Gastroesophageal sphincter (tissue), 3 donors: ENCODE measurements at regions not wholly inside any gene's neighbourhood (a gene's known extent, or its start where the extent isn't known, plus 50 kb on each side); places are given as distances from the start of the nearest gene placed in this dataset.

Source experiments
- EP300 ChIP-seq: sonication (generic); formaldehyde crosslinking; IDR thresholded peaks from one replicate; pipeline ENCODE4 v1.6.1; 2017; ENCODE audit warnings: antibody characterized with exemption, mild to moderate bottlenecking
- POLR2A ChIP-seq, 2 donors: fragments of 450-650 bp; IDR thresholded peaks; one replicate each; pipeline ENCODE4 v1.6.1; 2017; ENCODE audit warnings: antibody characterized with exemption in 2 of 2, mild to moderate bottlenecking in 2 of 2, moderate library complexity in 1 of 2
- POLR2AphosphoS5 ChIP-seq: sonication (generic); formaldehyde crosslinking; IDR thresholded peaks from one replicate; pipeline ENCODE4 v1.6.1; 2017; ENCODE audit warnings: antibody characterized with exemption
- TF ChIP-seq, protein P1 (sequence below), 4 experiments: fragments of 200-600 bp in 2 of 4; fragments of 450-650 bp in 2 of 4; sonication (generic) in 1 of 4; IDR thresholded peaks; one replicate each; pipeline ENCODE4 v1.5.1; 2017 to 2019; ENCODE audit warnings: antibody characterized with exemption in 4 of 4, mild to moderate bottlenecking in 2 of 4, moderate library complexity in 2 of 4

DNA sequence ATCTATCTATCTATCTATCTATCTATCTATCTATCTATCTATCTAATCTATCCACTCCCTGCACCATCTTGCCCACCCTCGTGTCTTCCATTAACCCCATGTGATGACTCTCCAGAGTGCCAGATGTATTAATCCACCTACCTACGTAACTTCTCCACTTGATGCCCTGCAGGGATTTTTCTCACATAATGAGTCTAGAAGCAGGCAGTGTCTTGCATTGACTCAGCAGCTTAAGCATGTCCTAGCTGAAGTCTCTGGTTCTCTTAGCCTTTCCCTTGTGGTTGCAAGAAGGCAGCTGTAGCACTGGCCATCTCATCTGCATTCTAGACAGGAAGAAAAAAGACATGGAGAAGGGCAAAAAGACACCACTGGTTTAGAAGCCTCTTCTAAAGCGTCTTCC is 96.7 kb upstream of the ALDH1B1 start:
- TF ChIP-seq, protein P1, sequence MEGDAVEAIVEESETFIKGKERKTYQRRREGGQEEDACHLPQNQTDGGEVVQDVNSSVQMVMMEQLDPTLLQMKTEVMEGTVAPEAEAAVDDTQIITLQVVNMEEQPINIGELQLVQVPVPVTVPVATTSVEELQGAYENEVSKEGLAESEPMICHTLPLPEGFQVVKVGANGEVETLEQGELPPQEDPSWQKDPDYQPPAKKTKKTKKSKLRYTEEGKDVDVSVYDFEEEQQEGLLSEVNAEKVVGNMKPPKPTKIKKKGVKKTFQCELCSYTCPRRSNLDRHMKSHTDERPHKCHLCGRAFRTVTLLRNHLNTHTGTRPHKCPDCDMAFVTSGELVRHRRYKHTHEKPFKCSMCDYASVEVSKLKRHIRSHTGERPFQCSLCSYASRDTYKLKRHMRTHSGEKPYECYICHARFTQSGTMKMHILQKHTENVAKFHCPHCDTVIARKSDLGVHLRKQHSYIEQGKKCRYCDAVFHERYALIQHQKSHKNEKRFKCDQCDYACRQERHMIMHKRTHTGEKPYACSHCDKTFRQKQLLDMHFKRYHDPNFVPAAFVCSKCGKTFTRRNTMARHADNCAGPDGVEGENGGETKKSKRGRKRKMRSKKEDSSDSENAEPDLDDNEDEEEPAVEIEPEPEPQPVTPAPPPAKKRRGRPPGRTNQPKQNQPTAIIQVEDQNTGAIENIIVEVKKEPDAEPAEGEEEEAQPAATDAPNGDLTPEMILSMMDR (IDR thresholded peaks at IDR 0.05): no peak
- TF ChIP-seq POLR2AphosphoS5: no peak
- no peak for TF ChIP-seq EP300
- no peak for TF ChIP-seq POLR2A (IDR thresholded peaks at IDR 0.05)
